ENCODE measurements at regions not wholly inside any gene's neighbourhood (a gene's known extent, or its start where the extent isn't known, plus 50 kb on each side); places are given as distances from the start of the nearest gene placed in this dataset.

- no peak for DNase-seq
Observed at GRCh38 chr2:10201201-10201600, 78.7 kb downstream of the RRM2 start.

GRCh38 chr2:10202131-10202665 is 79.7 kb downstream of the RRM2 start:
- no peak for DNase-seq

- DNase-seq, result no peak
Observed at GRCh38 chr2:10204326-10205161, 82.0 kb downstream of the RRM2 start.

GRCh38 chr2:10205162-10205475 is 82.6 kb downstream of the RRM2 start:
- DNase-seq, result no peak

- DNase-seq, result no peak
Observed at GRCh38 chr2:10208736-10209135, 86.2 kb downstream of the RRM2 start.

- DNase-seq, result no peak
Observed at GRCh38 chr2:10209406-10209935, 86.9 kb downstream of the RRM2 start.

GRCh38 chr2:10210336-10210735 is 87.8 kb downstream of the RRM2 start:
- DNase-seq, result no peak

- DNase-seq, result no peak
Observed at GRCh38 chr2:10211844-10212422, 89.4 kb downstream of the RRM2 start.

GRCh38 chr2:10212827-10213226 is 89.9 kb upstream of the HPCAL1 start:
- DNase-seq, result no peak

GRCh38 chr2:10214179-10214578 is 88.5 kb upstream of the HPCAL1 start:
- DNase-seq, result no peak

GRCh38 chr2:10215393-10215935 is 87.2 kb upstream of the HPCAL1 start:
- no peak for DNase-seq

- no peak for DNase-seq
Observed at GRCh38 chr2:10216677-10217488, 85.8 kb upstream of the HPCAL1 start.

- DNase-seq, result no peak
Observed at GRCh38 chr2:10217489-10218435, 84.9 kb upstream of the HPCAL1 start.

GRCh38 chr2:10220045-10220901 is 82.4 kb upstream of the HPCAL1 start:
- DNase-seq, result no peak

- DNase-seq, result no peak
Observed at GRCh38 chr2:10220902-10221391, 81.8 kb upstream of the HPCAL1 start.

- DNase-seq, result no peak
Observed at GRCh38 chr2:10221443-10221842, 81.3 kb upstream of the HPCAL1 start.

- DNase-seq, result no peak
Observed at GRCh38 chr2:10221976-10222870, 80.5 kb upstream of the HPCAL1 start.

GRCh38 chr2:10223471-10223870 is 79.2 kb upstream of the HPCAL1 start:
- DNase-seq, result no peak

GRCh38 chr2:10223932-10224720 is 78.6 kb upstream of the HPCAL1 start:
- DNase-seq, result no peak
